Esophagus (tissue), 2 donors: ENCODE measurements at regions not wholly inside any gene's neighbourhood (a gene's known extent, or its start where the extent isn't known, plus 50 kb on each side); places are given as distances from the start of the nearest gene placed in this dataset.

Experiments used
- H3K27ac ChIP-seq, 2 donors: one replicate each; pipeline ENCODE4 v1.5.1; 2013; ENCODE audit warnings: low read depth in 2 of 2, mild to moderate bottlenecking in 2 of 2, inconsistent platforms in 1 of 2, low read length in 1 of 2, moderate library complexity in 1 of 2
- H3K27me3 ChIP-seq, 2 donors: one replicate each; pipeline ENCODE4 v1.6.1; 2013; ENCODE audit warnings: low read length in 2 of 2, control low read depth in 1 of 2, mild to moderate bottlenecking in 1 of 2; ENCODE audit not compliant: insufficient read depth in 2 of 2, control insufficient read depth in 1 of 2
- H3K36me3 ChIP-seq, 2 donors: one replicate each; pipeline ENCODE4 v1.6.1; 2013; ENCODE audit warnings: low read length in 1 of 2; ENCODE audit not compliant: control insufficient read depth in 2 of 2, insufficient read depth in 2 of 2
- H3K4me1 ChIP-seq, 2 donors: one replicate each; pipeline ENCODE4 v1.6.1; 2013; ENCODE audit warnings: low read length in 1 of 2; ENCODE audit not compliant: control insufficient read depth in 2 of 2, insufficient read depth in 2 of 2
- H3K4me3 ChIP-seq, 2 donors: one replicate each; pipeline ENCODE4 v1.5.1; 2013; ENCODE audit warnings: low read length in 2 of 2, mild to moderate bottlenecking in 2 of 2, low read depth in 1 of 2, moderate library complexity in 1 of 2
- H3K9me3 ChIP-seq, 2 donors: one replicate each; pipeline ENCODE4 v1.6.1; 2013; ENCODE audit warnings: mild to moderate bottlenecking in 2 of 2, low read depth in 1 of 2, low read length in 1 of 2, moderate library complexity in 1 of 2; ENCODE audit not compliant: control insufficient read depth in 2 of 2, insufficient read depth in 1 of 2
- WGBS, 2 donors: extraction: QIAGEN DNeasy Blood & Tissue Kit; methylation state at CpG; one replicate each; pipeline ENCODE4 v1.1.7; 2013; 5-methylcytosine and 5-hydroxymethylcytosine counted together
- donor health status: healthy with polysubstance abuse.
- donor health status: Bipolar disorder and iron deficiency.

- Histone ChIP-seq H3K27ac (no peak overlapping the region), H3K36me3 (no peaks in the 10 kb centered on the region), H3K4me3 (no peak overlapping the region), H3K27me3 (no peaks in the 10 kb centered on the region), H3K4me1 (peaks cover 4% of the 10 kb centered on the region in 2 donors), H3K9me3 (no peaks in the 10 kb centered on the region)
- WGBS, 2 donors: 94 to 95% methylated on average over 10 of the region's 10 CpGs
Measured at GRCh38 chr1:228906223-228906860, 171.1 kb downstream of the RHOU start.

GRCh38 chr1:228911225-228912210, 176.2 kb downstream of the RHOU start:
- H3K27ac ChIP-seq: no peak overlapping the region
- H3K4me3 ChIP-seq: no peak overlapping the region
- H3K27me3 ChIP-seq: no peaks in the 10 kb centered on the region
- WGBS, 2 donors: 75 to 77% methylated on average over 14 of the region's 14 CpGs
- no peaks in the 10 kb centered on the region for H3K9me3 ChIP-seq
- H3K4me1 ChIP-seq: no peaks in the 10 kb centered on the region
- H3K36me3 ChIP-seq: no peaks in the 10 kb centered on the region

GRCh38 chr1:228913626-228914414, 178.5 kb downstream of the RHOU start:
- H3K9me3 ChIP-seq: no peaks in the 10 kb centered on the region
- H3K36me3 ChIP-seq: no peaks in the 10 kb centered on the region
- H3K4me1 ChIP-seq: no peaks in the 10 kb centered on the region
- no peak overlapping the region for H3K27ac ChIP-seq
- no peak overlapping the region for H3K4me3 ChIP-seq
- WGBS, 2 donors: 94 to 95% methylated on average over 8 of the region's 8 CpGs
- H3K27me3 ChIP-seq: no peaks in the 10 kb centered on the region

- Histone ChIP-seq H3K4me3 (no peak overlapping the region), H3K27me3 (no peaks in the 10 kb centered on the region), H3K9me3 (no peaks in the 10 kb centered on the region), H3K27ac (no peak overlapping the region), H3K36me3 (no peaks in the 10 kb centered on the region), H3K4me1 (no peaks in the 10 kb centered on the region)
- 75 to 82% methylated on average over 1 of the region's 1 CpG for WGBS, 2 donors
Measured at GRCh38 chr1:228914700-228915099, 179.4 kb downstream of the RHOU start.

- Histone ChIP-seq H3K9me3 (no peaks in the 10 kb centered on the region), H3K27me3 (no peaks in the 10 kb centered on the region), H3K4me1 (no peaks in the 10 kb centered on the region), H3K36me3 (no peaks in the 10 kb centered on the region), H3K4me3 (no peak overlapping the region), H3K27ac (no peak overlapping the region)
- WGBS, 2 donors: 91 to 99% methylated on average over 9 of the region's 9 CpGs
Measured at GRCh38 chr1:228917342-228917741, 182.1 kb downstream of the RHOU start.

GRCh38 chr1:228917755-228918154, 182.5 kb downstream of the RHOU start:
- no peaks in the 10 kb centered on the region for H3K4me1 ChIP-seq
- 91 to 92% methylated on average over 2 of the region's 2 CpGs for WGBS, 2 donors
- H3K9me3 ChIP-seq: no peaks in the 10 kb centered on the region
- no peaks in the 10 kb centered on the region for H3K27me3 ChIP-seq
- H3K27ac ChIP-seq: no peak overlapping the region
- no peak overlapping the region for H3K4me3 ChIP-seq
- H3K36me3 ChIP-seq: no peaks in the 10 kb centered on the region

- WGBS, 2 donors: 72 to 80% methylated on average over 4 of the region's 4 CpGs
- H3K36me3 ChIP-seq: no peaks in the 10 kb centered on the region
- no peaks in the 10 kb centered on the region for H3K4me1 ChIP-seq
- H3K27ac ChIP-seq: no peak overlapping the region
- no peaks in the 10 kb centered on the region for H3K9me3 ChIP-seq
- no peak overlapping the region for H3K4me3 ChIP-seq
- H3K27me3 ChIP-seq: no peaks in the 10 kb centered on the region
Measured at GRCh38 chr1:228918335-228918734, 183.1 kb downstream of the RHOU start.

- no peaks in the 10 kb centered on the region for H3K9me3 ChIP-seq
Measured at GRCh38 chr1:228919914-228920313, 184.6 kb downstream of the RHOU start.

GRCh38 chr1:228920831-228921230, 185.6 kb downstream of the RHOU start:
- H3K9me3 ChIP-seq: no peaks in the 10 kb centered on the region
- no peaks in the 10 kb centered on the region for H3K4me1 ChIP-seq
- H3K36me3 ChIP-seq: peaks cover 0 to 4% of the 10 kb centered on the region in 2 donors
- WGBS, 2 donors: 68 to 70% methylated on average over 4 of the region's 4 CpGs
- no peaks in the 10 kb centered on the region for H3K27me3 ChIP-seq
- H3K27ac ChIP-seq: no peak overlapping the region
- no peak overlapping the region for H3K4me3 ChIP-seq

More at GRCh38 chr1:228919914-228920313, 184.6 kb downstream of the RHOU start:
- no peaks in the 10 kb centered on the region for H3K4me1 ChIP-seq
- 94 to 98% methylated on average over 1 of the region's 1 CpG for WGBS, 2 donors
- H3K27ac ChIP-seq: no peak overlapping the region
- peaks cover 0 to under 1% of the 10 kb centered on the region in 2 donors for H3K36me3 ChIP-seq
- no peak overlapping the region for H3K4me3 ChIP-seq
- H3K27me3 ChIP-seq: no peaks in the 10 kb centered on the region
